Thoracic aorta (tissue), 2 donors: ENCODE measurements at regions not wholly inside any gene's neighbourhood (a gene's known extent, or its start where the extent isn't known, plus 50 kb on each side); places are given as distances from the start of the nearest gene placed in this dataset.

Experiments
- ATAC-seq: fragments of 150-250 bp; one replicate; pipeline ENCODE4 v1.8.0; 2017; ENCODE audit warnings: low read depth; ENCODE audit not compliant: insufficient number of reproducible peaks, low FRiP score
- DNase-seq: peaks from one replicate; pipeline ENCODE4 v3.0.0-alpha.2; 2020; ENCODE audit warnings: low spot score
- H3K27ac ChIP-seq, 2 donors: fragments of 200-600 bp; sonication (generic); 1 replicate in 1 of 2; 2 replicates in 1 of 2; pipeline ENCODE4 v1.5.1; 2016; ENCODE audit warnings: mild to moderate bottlenecking in 2 of 2, moderate library complexity in 2 of 2
- H3K27me3 ChIP-seq: fragments of 200-600 bp; sonication (generic); replicated peaks from 2 replicates; pipeline ENCODE4 v1.6.0; 2016; ENCODE audit warnings: mild to moderate bottlenecking; ENCODE audit not compliant: insufficient read depth
- H3K36me3 ChIP-seq: fragments of 200-600 bp; sonication (generic); one replicate; pipeline ENCODE4 v1.5.1; 2016
- H3K4me1 ChIP-seq, 2 donors: fragments of 200-600 bp; sonication (generic); 1 replicate in 1 of 2; 2 replicates in 1 of 2; pipeline versions ENCODE4 v1.5.1 to v1.6.0; 2016; ENCODE audit warnings: low read depth in 2 of 2, mild to moderate bottlenecking in 1 of 2; ENCODE audit not compliant: control insufficient read depth in 1 of 2
- H3K4me3 ChIP-seq: fragments of 200-600 bp; sonication (generic); 2 replicates; pipeline ENCODE4 v1.5.1; 2016; ENCODE audit warnings: mild to moderate bottlenecking
- H3K9me3 ChIP-seq: fragments of 200-600 bp; sonication (generic); 2 replicates; pipeline ENCODE4 v1.5.1; 2016
- TF ChIP-seq, protein P1 (sequence below): fragments of 200-600 bp; sonication (generic); IDR thresholded peaks from one replicate; pipeline ENCODE4 v1.5.1; 2019; ENCODE audit warnings: antibody characterized with exemption

- H3K4me3 ChIP-seq: no peak overlapping the region
- TF ChIP-seq, protein P1, sequence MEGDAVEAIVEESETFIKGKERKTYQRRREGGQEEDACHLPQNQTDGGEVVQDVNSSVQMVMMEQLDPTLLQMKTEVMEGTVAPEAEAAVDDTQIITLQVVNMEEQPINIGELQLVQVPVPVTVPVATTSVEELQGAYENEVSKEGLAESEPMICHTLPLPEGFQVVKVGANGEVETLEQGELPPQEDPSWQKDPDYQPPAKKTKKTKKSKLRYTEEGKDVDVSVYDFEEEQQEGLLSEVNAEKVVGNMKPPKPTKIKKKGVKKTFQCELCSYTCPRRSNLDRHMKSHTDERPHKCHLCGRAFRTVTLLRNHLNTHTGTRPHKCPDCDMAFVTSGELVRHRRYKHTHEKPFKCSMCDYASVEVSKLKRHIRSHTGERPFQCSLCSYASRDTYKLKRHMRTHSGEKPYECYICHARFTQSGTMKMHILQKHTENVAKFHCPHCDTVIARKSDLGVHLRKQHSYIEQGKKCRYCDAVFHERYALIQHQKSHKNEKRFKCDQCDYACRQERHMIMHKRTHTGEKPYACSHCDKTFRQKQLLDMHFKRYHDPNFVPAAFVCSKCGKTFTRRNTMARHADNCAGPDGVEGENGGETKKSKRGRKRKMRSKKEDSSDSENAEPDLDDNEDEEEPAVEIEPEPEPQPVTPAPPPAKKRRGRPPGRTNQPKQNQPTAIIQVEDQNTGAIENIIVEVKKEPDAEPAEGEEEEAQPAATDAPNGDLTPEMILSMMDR: no peak
- no peaks in the 10 kb centered on the region for H3K9me3 ChIP-seq
- no peaks in the 10 kb centered on the region for H3K36me3 ChIP-seq
- H3K27ac ChIP-seq: no peak overlapping the region
- H3K4me1 ChIP-seq: no peaks in the 10 kb centered on the region
- no peak for DNase-seq
- no peaks in the 10 kb centered on the region for H3K27me3 ChIP-seq
- ATAC-seq: no peak
These were observed 86.4 kb upstream of the PSMD7 start for GRCh38 chr16:74210245-74210644.

DNA sequence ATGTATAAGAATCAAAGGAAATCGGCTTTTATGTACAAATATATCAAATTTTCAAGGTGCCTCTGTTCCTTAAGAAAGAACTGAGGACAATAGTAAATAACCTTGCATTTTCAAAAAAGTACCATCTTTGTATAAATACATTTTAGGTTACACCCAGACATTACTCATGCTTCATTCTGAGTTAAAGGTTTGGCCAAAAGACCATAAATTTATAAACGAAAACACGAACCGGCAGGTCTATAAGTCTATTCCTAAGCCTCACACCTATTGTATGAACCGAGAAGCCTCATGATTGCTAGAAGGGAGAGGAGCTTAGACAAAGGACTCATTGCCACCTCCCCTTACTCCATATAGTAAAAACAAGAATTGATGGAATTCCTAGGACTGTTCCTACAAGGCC, 94.6 kb upstream of the PSMD7 start:
- no peak for DNase-seq

GRCh38 chr16:74201576-74201975, 95.0 kb upstream of the PSMD7 start:
- TF ChIP-seq, protein P1: no peak
- H3K4me1 ChIP-seq: no peaks in the 10 kb centered on the region
- ATAC-seq: no peak
- DNase-seq: no peak
- H3K27me3 ChIP-seq: no peaks in the 10 kb centered on the region
- no peaks in the 10 kb centered on the region for H3K36me3 ChIP-seq
- no peak overlapping the region for H3K4me3 ChIP-seq
- H3K9me3 ChIP-seq: no peaks in the 10 kb centered on the region
- no peak overlapping the region for H3K27ac ChIP-seq

More for the DNA sequence above, 94.6 kb upstream of the PSMD7 start:
- Histone ChIP-seq H3K27me3 (no peaks in the 10 kb centered on the region), H3K4me3 (no peak overlapping the region), H3K36me3 (no peaks in the 10 kb centered on the region), H3K4me1 (no peaks in the 10 kb centered on the region), H3K9me3 (no peaks in the 10 kb centered on the region), H3K27ac (no peak overlapping the region)
- TF ChIP-seq, protein P1: no peak
- ATAC-seq: no peak

GRCh38 chr16:74200921-74201320, 95.7 kb upstream of the PSMD7 start:
- Histone ChIP-seq H3K9me3 (no peaks in the 10 kb centered on the region), H3K27ac (no peak overlapping the region), H3K36me3 (no peaks in the 10 kb centered on the region), H3K4me1 (no peaks in the 10 kb centered on the region), H3K27me3 (no peaks in the 10 kb centered on the region), H3K4me3 (no peak overlapping the region)
- no peak for DNase-seq
- no peak for ATAC-seq
- TF ChIP-seq, protein P1: no peak

DNA sequence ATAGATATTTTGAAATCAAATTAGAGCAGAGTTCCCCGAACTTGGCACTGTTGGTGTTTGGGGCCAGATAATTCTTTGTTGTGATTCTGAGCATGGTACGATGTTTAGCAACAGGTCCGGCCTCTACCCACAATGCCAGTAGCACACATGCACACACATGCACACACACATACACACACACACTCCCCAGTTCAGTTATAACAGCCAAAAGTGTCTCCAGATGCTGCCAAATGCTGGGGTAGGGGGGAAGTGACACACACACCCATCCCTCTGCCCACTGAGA, 96.8 kb upstream of the PSMD7 start:
- DNase-seq: no peak
- Histone ChIP-seq H3K9me3 (no peaks in the 10 kb centered on the region), H3K36me3 (no peaks in the 10 kb centered on the region), H3K27ac (no peak overlapping the region), H3K4me1 (no peaks in the 10 kb centered on the region), H3K4me3 (no peak overlapping the region), H3K27me3 (no peaks in the 10 kb centered on the region)
- no peak for ATAC-seq
- TF ChIP-seq, protein P1: no peak
